Activated T-cell treated with anti-CD3 and anti-CD28 coated beads, Interleukin-2, amount 50 U/mL, for 1 hour (primary cell): ENCODE measurements at regions not wholly inside any gene's neighbourhood (a gene's known extent, or its start where the extent isn't known, plus 50 kb on each side); places are given as distances from the start of the nearest gene placed in this dataset.
"Not testable (repeated sequence)": the region's sequence is repeated elsewhere in the genome, so short reads cannot be mapped to it uniquely, and the experiment has no call there.

Experiments used
- DNase-seq: peaks from one replicate; pipeline ENCODE4 v3.0.0-alpha.2; 2020

GRCh38 chr13:108074429-108074828 is 140.9 kb downstream of the LIG4 start:
- not testable (repeated sequence) for DNase-seq

- no peak for DNase-seq
Observed at GRCh38 chr13:108070925-108071324, 144.4 kb downstream of the LIG4 start.

DNA sequence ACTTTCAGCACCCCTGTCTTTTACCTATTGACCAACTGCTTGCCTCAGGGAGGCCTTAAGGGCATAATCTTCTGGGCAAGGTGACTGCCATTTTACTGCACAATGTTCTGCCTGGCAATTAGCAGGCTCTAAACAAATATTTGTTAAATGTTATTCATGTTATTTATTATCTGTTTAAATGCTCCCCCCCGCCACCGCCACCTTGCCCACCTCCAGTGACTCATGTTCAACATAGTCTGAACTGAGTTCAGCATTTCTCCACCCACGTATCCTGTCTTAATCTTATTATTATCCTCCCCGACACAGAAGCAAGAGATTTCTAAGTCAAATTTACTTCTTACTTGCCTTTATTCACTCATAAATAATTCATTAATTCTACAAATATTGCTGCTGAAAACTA is 144.8 kb downstream of the LIG4 start:
- no peak for DNase-seq

DNA sequence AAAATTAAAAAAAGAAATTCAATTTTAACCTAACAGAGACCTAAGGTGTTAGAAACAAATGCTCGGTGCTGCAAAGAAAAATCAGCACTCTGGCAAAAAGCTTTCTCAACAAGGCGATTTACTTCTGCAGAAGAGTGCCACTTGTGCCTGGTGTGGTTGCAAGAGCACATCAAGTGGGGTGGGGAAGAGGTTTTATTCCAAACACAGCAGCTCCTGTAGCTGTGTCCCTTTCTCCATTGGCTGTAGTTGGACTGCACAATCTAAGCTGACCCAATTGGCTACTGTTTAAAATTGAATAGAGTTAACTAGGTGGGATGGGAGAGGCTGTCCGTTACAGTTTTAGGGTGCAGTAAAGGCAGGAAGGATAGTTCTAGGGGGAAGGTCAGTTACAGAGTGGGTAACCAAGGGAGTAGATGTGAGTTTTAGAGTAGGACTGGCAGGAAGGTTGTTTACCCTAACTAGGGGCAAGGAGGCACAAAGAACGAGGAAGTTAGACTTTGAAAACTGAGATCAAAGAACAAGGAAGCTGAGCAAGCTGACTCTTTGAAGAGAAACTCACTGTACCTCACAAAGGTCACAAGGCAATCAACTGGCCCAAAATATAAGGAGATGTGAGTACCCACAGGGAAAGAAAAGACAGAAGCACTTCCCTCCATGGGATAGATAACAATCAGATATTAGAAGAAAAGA is 145.7 kb downstream of the LIG4 start:
- DNase-seq: no peak

DNA sequence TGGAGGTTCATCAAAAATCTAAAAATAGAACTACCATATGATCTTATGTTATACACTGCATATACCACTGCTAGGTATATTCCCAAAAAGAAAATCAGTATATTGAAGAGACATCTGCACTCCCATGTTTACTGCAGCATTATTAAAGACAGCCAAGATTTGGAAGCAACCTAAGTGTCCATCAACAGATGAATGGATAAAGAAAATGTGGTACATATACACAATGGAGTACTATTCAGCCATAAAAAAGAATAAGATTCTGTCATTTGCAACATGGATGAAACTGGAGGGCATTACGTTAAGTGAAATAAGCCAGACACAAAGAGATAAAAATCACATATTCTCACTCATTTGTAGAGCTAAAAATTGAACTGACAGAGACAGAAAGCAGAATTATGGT is 151.0 kb downstream of the LIG4 start:
- not testable (repeated sequence) for DNase-seq

DNA sequence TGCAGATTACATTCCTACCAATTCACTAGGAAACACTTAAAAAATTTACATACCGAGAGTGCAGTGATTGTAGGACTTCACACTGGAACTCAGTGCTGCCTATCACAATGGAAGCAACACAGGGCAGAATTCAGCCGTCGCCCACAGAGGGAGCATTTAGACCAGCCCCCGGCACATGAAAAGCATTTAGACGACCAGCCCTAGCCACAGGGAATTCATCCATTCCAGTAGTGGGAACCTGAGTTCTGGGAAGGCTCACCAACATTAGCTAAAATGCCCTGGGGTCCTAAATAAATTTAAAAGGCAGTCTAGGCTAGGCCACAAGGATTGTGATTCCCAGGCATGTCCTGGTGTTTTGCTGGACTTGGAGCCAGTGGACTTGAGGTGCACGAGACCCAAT is 155.2 kb downstream of the LIG4 start:
- no peak for DNase-seq

- DNase-seq: no peak
Observed at GRCh38 chr13:108056278-108056677, 159.1 kb downstream of the LIG4 start.

DNA sequence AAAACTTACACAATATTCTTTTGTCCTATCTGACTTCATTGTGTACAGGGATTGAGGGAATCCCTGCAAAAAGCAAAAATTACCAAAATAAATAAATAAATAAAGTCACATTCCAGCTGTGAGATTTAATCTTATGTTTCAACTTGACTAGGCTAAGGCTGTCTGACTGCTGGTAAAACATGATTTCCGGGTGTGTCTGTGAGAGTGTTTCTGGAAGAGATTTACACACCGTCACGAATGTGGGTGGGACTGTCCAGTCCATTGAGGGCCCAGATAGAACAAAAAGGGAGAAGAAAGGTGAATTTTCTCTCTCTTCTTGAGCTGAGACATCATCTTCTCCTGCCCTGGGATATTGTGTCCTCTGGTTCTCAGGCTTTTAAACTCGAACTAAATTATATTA is 166.1 kb downstream of the LIG4 start:
- no peak for DNase-seq

DNA sequence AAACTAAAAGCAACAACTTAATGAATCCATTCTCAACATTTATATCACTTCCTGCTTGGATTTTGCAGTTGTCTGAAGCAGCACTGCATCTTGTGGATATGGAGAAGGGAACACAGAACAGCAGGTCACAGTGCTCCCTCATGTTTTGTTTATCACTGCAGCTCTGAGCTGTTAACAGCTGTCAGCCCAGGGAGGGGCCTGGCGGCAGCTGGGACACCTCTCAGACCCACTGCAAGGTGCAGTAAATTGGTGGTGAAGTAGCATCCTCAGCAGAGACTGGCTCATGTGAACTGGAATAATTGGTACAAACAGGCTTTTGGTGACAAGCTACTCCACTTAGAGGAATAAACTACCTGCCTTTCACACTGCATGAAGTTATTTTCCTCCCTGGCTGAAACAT is 170.4 kb downstream of the LIG4 start:
- DNase-seq: no peak

- DNase-seq: not testable (repeated sequence)
Observed at GRCh38 chr13:108042866-108043265, 172.5 kb downstream of the LIG4 start.

DNA sequence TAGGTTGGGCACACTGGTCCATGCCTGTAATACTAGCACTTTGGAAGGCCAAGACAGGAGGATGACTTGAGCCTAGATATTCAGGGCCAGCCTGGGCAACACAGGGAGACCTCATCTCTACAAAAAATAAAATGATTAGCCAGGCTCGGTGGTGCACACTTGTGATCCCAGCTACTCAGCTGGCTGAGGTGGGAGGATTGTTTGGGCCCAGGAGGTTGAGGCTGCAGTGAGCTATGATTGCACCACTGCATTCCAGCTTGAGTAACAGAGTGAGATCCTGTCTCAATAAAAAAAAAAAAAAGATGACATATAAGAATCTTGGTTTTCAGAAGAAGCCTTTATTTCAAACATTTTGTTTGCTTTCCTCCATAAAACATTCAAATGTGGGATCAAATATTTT is 178.0 kb downstream of the LIG4 start:
- DNase-seq: no peak

DNA sequence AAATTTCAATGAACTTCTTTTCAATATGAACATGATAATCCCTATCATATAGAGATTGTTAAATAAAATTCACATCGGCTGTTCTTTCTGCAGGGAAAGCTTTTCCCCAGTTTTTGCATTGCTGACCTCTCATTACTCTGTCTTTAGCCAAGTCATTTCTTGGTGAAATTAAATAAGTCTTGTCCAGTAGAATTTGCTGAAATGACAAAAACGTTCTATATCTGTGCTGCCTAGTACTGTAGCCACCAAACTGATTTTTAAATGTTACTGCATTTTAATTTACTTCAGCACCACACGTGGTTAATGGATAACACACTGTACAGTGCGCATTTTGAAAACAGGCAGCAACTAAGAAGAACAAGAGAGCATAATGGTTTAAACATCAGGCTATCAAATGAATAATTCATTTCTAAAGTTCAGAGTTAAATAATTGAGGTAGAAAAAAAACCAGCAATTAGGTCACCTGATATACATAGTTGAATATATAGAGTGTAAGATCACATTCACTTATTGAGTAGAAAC is 178.9 kb downstream of the LIG4 start:
- no peak for DNase-seq

- no peak for DNase-seq
Observed at GRCh38 chr13:108034909-108035410, 180.4 kb downstream of the LIG4 start.

DNA sequence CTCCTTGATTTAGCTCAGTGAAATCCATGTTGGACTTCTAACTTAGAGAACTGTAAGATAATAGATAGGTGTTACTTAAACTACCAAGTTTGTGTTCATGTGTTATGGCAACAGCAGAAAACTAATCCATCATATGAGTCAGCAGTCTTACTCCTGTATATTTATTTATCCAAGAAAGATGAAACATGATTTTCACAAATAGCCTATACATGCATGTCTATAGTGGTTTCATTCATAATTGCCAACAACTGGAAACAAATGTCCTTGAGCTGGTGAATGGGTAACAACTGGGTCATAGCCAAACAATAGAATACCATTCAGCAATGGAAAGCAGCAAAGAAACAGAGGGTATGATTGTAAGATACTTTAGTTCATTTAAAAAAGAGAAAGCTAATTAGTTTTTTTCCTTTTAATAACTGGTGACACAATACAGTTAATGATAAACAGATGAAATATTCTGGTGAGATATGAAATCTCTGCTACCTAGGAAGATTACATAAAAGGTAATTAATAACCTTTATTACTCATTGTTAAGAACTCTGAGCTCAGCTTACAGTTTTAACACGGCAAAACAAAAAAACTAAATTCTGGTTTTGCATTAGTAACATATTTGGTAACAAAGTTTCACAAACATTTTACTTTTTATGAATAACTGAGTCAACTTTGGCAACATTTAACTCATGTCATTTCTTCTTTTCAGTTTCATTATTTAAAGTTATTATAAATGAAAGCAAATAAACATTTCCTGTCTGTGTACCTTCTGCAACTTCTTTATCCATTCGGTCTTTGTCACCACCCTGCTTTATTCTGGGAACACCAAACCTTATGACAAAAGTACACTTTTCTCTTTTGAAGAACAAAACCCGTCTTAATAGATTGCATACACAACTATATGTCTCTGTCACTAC is 181.3 kb downstream of the LIG4 start:
- no peak for DNase-seq

- DNase-seq: no peak
Observed at GRCh38 chr13:108031865-108032264, 183.5 kb downstream of the LIG4 start.

GRCh38 chr13:108030769-108031168 is 184.6 kb downstream of the LIG4 start:
- no peak for DNase-seq

DNA sequence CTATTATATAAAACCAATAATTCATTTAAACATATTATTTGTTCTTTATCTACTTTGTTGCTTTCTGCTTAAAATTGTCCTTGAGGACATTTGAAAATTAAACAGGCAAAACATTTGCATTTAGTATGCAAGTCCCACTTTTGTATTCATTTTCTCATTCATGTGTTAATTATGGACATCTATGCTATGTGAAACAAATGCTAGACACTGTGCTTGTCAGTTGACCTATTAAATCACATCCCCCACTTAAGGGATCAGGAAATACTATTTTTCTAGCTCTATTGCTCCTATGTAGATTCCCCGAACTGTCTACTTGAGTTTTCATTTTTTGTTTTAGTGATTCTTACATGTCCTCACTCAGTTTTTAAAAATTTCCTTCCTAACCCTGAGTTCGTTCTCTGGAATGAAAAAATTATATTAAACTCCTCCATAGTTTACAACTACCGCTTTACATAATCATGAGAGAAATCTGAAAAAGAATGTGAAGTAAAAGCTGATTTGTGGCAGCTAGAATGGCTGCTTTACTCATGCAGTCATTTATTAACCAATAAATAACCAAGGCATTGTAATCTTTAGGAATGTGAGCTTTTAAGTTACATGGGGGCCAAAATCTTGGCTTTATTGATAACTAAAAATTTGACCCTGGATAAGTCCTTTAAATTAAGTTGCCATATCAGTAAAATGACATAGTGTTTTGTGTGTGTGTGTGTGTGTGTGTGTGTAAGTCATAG is 188.5 kb downstream of the LIG4 start:
- no peak for DNase-seq

DNA sequence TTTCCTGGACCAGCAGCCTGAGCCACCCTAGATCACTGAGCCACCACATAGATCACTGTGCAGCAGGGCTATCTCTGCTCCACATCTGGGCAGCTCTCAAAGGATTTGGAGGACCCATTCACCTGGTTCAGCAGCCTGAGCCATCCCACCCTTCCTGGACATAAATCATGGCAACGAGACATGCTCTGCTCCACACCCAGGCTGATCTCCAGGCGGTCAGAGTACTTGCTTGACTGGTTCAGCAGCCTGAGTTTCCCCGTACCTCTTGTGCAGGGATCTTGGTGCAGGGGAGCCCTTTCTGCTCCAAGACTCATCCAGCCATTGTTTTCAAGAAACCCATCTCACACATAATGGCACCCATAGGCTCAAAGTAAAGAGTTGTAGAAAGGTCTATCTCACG is 195.3 kb downstream of the LIG4 start:
- no peak for DNase-seq

DNA sequence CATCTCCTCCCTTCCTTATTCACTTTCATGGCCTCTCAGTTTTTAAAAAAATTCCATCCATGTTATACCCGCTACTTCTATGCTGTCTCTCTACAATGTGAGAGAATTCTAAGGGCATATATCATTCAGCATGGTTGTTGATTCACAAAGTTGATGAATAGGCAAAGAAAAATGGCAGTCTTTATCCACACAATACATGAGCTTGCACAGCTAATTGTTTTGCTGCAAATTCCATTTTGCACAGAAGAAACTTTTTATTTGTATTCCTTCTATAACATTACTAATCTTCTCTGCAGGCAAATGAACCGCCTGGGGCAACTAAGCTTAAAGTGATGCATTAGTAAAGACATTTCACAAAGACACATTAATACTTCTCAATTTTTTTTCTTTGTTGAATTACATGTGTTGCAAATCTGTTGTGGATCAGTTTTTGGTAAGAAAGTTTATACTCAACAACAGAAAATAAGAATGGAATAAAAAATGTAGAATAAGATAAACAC is 196.9 kb downstream of the LIG4 start:
- DNase-seq: no peak

DNA sequence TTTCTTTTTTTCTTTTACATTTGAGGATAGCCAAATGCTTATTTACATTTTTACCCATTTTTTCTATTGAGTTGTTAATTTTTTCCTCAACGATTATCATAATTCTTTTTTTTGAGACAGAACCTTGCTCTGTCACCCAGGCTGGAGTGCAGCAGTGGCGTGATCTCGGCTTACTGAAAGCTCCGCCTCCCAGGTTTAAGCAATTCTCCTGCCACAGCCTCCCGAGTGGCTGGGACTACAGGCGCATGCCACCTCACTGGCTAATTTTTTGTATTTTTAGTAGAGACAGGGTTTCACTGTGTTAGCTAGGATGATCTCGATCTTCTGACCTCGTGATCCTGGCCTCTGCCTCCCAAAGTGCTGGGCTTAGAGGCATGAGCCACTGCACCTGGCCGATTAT is 208.7 kb downstream of the LIG4 start:
- no peak for DNase-seq

DNA sequence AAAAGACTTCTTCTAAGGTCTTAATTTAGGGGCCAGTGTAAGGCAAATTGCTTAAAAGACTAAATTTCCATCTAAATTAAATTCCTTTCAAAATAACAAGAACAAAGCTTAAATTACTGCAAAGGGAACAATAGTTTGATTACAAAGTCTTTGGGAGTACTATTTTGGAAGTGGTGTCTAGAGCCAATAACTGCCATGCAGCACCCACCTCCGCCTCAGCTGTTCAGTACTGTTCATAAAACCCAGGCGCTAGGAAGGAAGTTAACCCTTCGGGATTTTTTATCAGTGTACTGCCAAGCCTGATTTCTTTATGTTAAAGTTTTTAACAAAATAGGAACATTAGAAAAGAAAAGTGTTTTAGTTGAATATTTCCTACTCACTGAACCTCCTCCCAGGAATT is 210.1 kb downstream of the LIG4 start:
- no peak for DNase-seq

- no peak for DNase-seq
Observed at GRCh38 chr13:108003626-108004025, 211.7 kb downstream of the LIG4 start.

DNA sequence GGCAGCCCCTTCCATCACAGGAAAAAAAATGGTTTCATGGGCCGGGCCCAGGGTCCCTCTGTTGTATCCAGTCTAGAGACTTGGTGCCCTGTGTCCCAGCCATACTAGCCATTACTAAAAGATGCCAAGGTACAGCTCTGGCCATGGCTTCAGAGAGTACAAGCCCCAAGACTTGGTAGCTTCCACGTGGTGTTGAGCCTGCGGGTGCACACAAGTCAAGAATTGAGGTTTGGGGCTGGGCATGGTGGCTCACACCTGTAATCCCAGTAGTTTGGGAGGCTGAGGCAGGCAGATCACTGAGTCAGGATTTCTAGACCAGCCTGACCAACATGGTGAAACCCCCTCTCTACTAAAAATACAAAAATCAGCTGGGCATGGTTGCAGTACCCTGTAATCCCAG is 214.3 kb downstream of the LIG4 start:
- DNase-seq: no peak
